Spleen (tissue), 11 donors: ENCODE measurements at regions not wholly inside any gene's neighbourhood (a gene's known extent, or its start where the extent isn't known, plus 50 kb on each side); places are given as distances from the start of the nearest gene placed in this dataset.

Source experiments
- DNase-seq: peaks from one replicate; pipeline ENCODE4 v3.0.0-alpha.2; 2020
- H3K27ac ChIP-seq, 8 donors: fragments of 200-600 bp; sonication (generic) in 7 of 8; 1 replicate in 4 of 8; 2 replicates in 4 of 8; pipeline versions ENCODE4 v1.5.0 to v1.8.0; 2016 to 2021; ENCODE audit warnings: inconsistent platforms in 4 of 8, mild to moderate bottlenecking in 4 of 8, moderate library complexity in 1 of 8
- H3K27me3 ChIP-seq, 7 donors: fragments of 200-600 bp; sonication (generic) in 6 of 7; replicated peaks in 1 of 7; 1 replicate in 4 of 7; 2 replicates in 3 of 7; pipeline versions ENCODE4 v1.5.0 to v1.8.0; 2016 to 2021; ENCODE audit warnings: inconsistent platforms in 3 of 7, mild to moderate bottlenecking in 1 of 7
- H3K36me3 ChIP-seq, 6 donors: fragments of 200-600 bp; sonication (generic) in 5 of 6; 1 replicate in 4 of 6; 2 replicates in 2 of 6; pipeline versions ENCODE4 v1.5.0 to v1.8.0; 2016 to 2021; ENCODE audit warnings: inconsistent platforms in 2 of 6
- H3K4me1 ChIP-seq, 6 donors: fragments of 200-600 bp; sonication (generic) in 5 of 6; 1 replicate in 3 of 6; 2 replicates in 3 of 6; pipeline versions ENCODE4 v1.5.0 to v1.8.0; 2016 to 2021; ENCODE audit warnings: inconsistent platforms in 3 of 6
- H3K4me3 ChIP-seq, 8 donors: fragments of 200-600 bp; sonication (generic) in 7 of 8; 1 replicate in 4 of 8; 2 replicates in 4 of 8; pipeline versions ENCODE4 v1.5.0 to v1.8.0; 2016 to 2021; ENCODE audit warnings: inconsistent platforms in 4 of 8, mild to moderate bottlenecking in 4 of 8, moderate library complexity in 2 of 8
- H3K9me3 ChIP-seq, 8 donors: fragments of 200-600 bp; sonication (generic) in 7 of 8; 1 replicate in 4 of 8; 2 replicates in 4 of 8; pipeline versions ENCODE4 v1.5.0 to v1.8.0; 2016 to 2021; ENCODE audit warnings: inconsistent platforms in 4 of 8
- CTCF ChIP-seq, 11 experiments: fragments of 200-600 bp in 7 of 11; fragments of 450-650 bp in 4 of 11; sonication (generic) in 4 of 11; IDR thresholded peaks in 8 of 11; conservative IDR thresholded peaks in 3 of 11; 1 replicate in 7 of 11; 2 replicates in 4 of 11; pipeline versions ENCODE4 v1.4.0 to v1.8.0; 2016 to 2021; ENCODE audit warnings: antibody characterized with exemption in 11 of 11, inconsistent platforms in 4 of 11, mild to moderate bottlenecking in 1 of 11
- POLR2A ChIP-seq, 3 donors: fragments of 450-650 bp; IDR thresholded peaks; one replicate each; pipeline ENCODE4 v1.5.1; 2017; ENCODE audit warnings: antibody characterized with exemption in 3 of 3, mild to moderate bottlenecking in 1 of 3
- POLR2AphosphoS5 ChIP-seq, 3 donors: sonication (generic); formaldehyde crosslinking; IDR thresholded peaks; one replicate each; pipeline ENCODE4 v1.5.1; 2017; ENCODE audit warnings: antibody characterized with exemption in 3 of 3
- WGBS, 5 donors: extraction: QIAGEN DNeasy Blood & Tissue Kit in 3 of 5; methylation state at CpG; one replicate each; pipeline versions ENCODE4 v1.1.5 to v1.1.7; 2013 to 2018; 5-methylcytosine and 5-hydroxymethylcytosine counted together
- intact Hi-C: fragments of 100-400 bp; cut with DNase I; formaldehyde crosslinking; loops from one replicate; pipeline ENCODE4 v1.15.0; 2023; ENCODE audit warnings: low total_unique reads
- donor health status: healthy with polysubstance abuse.
- donor health status: DM: no; HTN: no; CAD: no; lungs with moderate emphysema.
- donor health status: DM: no; HTN: no; CAD: no.
- donor health status: Bipolar disorder and iron deficiency.
- donor health status: healthy.
- donor health status: DM: no; HTN: no; CAD: no.
- donor health status: DM: yes; HTN: yes; CAD: no.

GRCh38 chr2:223474893-223475292 is 127.3 kb downstream of the SCG2 start:
- H3K9me3 ChIP-seq = no peaks in the 10 kb centered on the region
- no peaks in the 10 kb centered on the region for H3K4me1 ChIP-seq
- H3K4me3 ChIP-seq = no peak overlapping the region
- no peak for DNase-seq
- TF ChIP-seq POLR2A (IDR thresholded peaks at IDR 0.05) (no peak), POLR2AphosphoS5 (IDR thresholded peaks at IDR 0.05) (no peak), CTCF (IDR thresholded peaks at IDR 0.05 in 8 of 11, conservative IDR thresholded peaks at IDR 0.05 in 3 of 11) (no peak)
- intact Hi-C loops = no loop called here
- H3K27me3 ChIP-seq = no peaks in the 10 kb centered on the region
- no peak overlapping the region for H3K27ac ChIP-seq
- H3K36me3 ChIP-seq = no peaks in the 10 kb centered on the region
- WGBS, 5 donors = 62 to 77% (median 70%) methylated on average over 2 of the region's 2 CpGs

- intact Hi-C loops = no loop called here
- Histone ChIP-seq H3K27me3 (no peaks in the 10 kb centered on the region), H3K9me3 (no peaks in the 10 kb centered on the region), H3K36me3 (no peaks in the 10 kb centered on the region), H3K4me1 (no peaks in the 10 kb centered on the region), H3K27ac (no peak overlapping the region), H3K4me3 (no peak overlapping the region)
- no peak for DNase-seq
- no peak for TF ChIP-seq POLR2A (IDR thresholded peaks at IDR 0.05)
- no peak for TF ChIP-seq POLR2AphosphoS5 (IDR thresholded peaks at IDR 0.05)
- no peak for TF ChIP-seq CTCF (IDR thresholded peaks at IDR 0.05 in 8 of 11, conservative IDR thresholded peaks at IDR 0.05 in 3 of 11)
- WGBS, 5 donors = 61 to 78% (median 73%) methylated on average over 2 of the region's 2 CpGs
These were observed 126.3 kb downstream of the SCG2 start for GRCh38 chr2:223475901-223476300.

- Histone ChIP-seq H3K4me1 (no peaks in the 10 kb centered on the region), H3K4me3 (no peak overlapping the region), H3K27me3 (no peaks in the 10 kb centered on the region), H3K9me3 (no peaks in the 10 kb centered on the region), H3K27ac (no peak overlapping the region), H3K36me3 (no peaks in the 10 kb centered on the region)
- intact Hi-C loops = no loop called here
- TF ChIP-seq POLR2AphosphoS5 (IDR thresholded peaks at IDR 0.05) (no peak), POLR2A (IDR thresholded peaks at IDR 0.05) (no peak), CTCF (IDR thresholded peaks at IDR 0.05 in 8 of 11, conservative IDR thresholded peaks at IDR 0.05 in 3 of 11) (no peak)
- no peak for DNase-seq
- WGBS, 5 donors = 83 to 92% (median 86%) methylated on average over 1 of the region's 1 CpG
These were observed 124.8 kb downstream of the SCG2 start for GRCh38 chr2:223477318-223477717.

- Histone ChIP-seq H3K36me3 (no peaks in the 10 kb centered on the region), H3K4me1 (no peaks in the 10 kb centered on the region), H3K9me3 (no peaks in the 10 kb centered on the region), H3K4me3 (no peak overlapping the region), H3K27me3 (no peaks in the 10 kb centered on the region), H3K27ac (no peak overlapping the region)
- TF ChIP-seq POLR2AphosphoS5 (IDR thresholded peaks at IDR 0.05) = no peak
- DNase-seq = no peak
- intact Hi-C loops = no loop called here
- 81 to 93% (median 87%) methylated on average over 5 of the region's 5 CpGs for WGBS, 5 donors
These were observed 120.7 kb downstream of the SCG2 start for GRCh38 chr2:223481486-223481885.

GRCh38 chr2:223486751-223487150 is 115.4 kb downstream of the SCG2 start:
- no peaks in the 10 kb centered on the region for H3K27me3 ChIP-seq
- H3K27ac ChIP-seq = no peak overlapping the region
- no peaks in the 10 kb centered on the region for H3K9me3 ChIP-seq
- TF ChIP-seq POLR2AphosphoS5 (IDR thresholded peaks at IDR 0.05) (no peak), CTCF (IDR thresholded peaks at IDR 0.05 in 8 of 11, conservative IDR thresholded peaks at IDR 0.05 in 3 of 11) (no peak), POLR2A (IDR thresholded peaks at IDR 0.05) (no peak)
- no peak for DNase-seq
- H3K4me1 ChIP-seq = no peaks in the 10 kb centered on the region
- no peaks in the 10 kb centered on the region for H3K36me3 ChIP-seq
- intact Hi-C loops = no loop called here
- H3K4me3 ChIP-seq = no peak overlapping the region
